Liver (tissue), 3 donors: ENCODE measurements at regions not wholly inside any gene's neighbourhood (a gene's known extent, or its start where the extent isn't known, plus 50 kb on each side); places are given as distances from the start of the nearest gene placed in this dataset.

Experiments
- RAD21 ChIP-seq, 2 donors: IDR thresholded peaks; 2 replicates each; pipeline ENCODE4 v1.6.1; 2016; ENCODE audit warnings: antibody characterized with exemption in 2 of 2, mild to moderate bottlenecking in 2 of 2
- RXRA ChIP-seq, 2 donors: IDR thresholded peaks; 2 replicates each; pipeline ENCODE4 v1.6.1; 2017 to 2018; ENCODE audit warnings: antibody characterized with exemption in 2 of 2, mild to moderate bottlenecking in 1 of 2
- SP1 ChIP-seq: IDR thresholded peaks from 2 replicates; pipeline ENCODE4 v1.6.1; 2018; ENCODE audit warnings: antibody characterized with exemption, mild to moderate bottlenecking
- TF ChIP-seq, protein P1 (sequence below): fragments of 150-350 bp; IDR thresholded peaks from 2 replicates; pipeline ENCODE4 v1.5.1; 2017; ENCODE audit warnings: improper control_type of control experiment, low read depth, low read length; ENCODE audit not compliant: missing input control
- donor health status: healthy.
- donor health status: healthy.

DNA sequence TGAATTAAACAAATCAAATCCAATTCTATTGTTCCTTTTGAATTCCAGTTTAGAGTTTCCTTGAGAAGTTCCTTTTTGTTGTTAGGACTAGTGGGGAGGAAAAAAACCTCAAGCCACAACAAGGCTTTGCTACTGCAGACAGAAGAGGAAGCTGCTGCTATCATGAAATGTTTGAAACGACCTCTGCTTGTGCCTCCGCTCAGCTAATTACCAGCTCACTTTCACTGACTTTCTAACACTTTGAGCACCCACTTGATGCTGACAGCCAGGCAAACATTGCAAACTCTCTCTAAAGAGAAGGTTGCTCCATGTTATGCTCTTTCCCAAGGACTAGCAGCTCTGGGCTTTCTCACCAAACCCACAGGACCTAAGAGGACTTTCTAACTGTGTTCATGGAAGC lies 203.9 kb upstream of the PROX1 start:
- no peak for TF ChIP-seq RAD21 (IDR thresholded peaks at IDR 0.05)
- TF ChIP-seq SP1 = no peak
- no peak for TF ChIP-seq RXRA (IDR thresholded peaks at IDR 0.05)
- TF ChIP-seq, protein P1, sequence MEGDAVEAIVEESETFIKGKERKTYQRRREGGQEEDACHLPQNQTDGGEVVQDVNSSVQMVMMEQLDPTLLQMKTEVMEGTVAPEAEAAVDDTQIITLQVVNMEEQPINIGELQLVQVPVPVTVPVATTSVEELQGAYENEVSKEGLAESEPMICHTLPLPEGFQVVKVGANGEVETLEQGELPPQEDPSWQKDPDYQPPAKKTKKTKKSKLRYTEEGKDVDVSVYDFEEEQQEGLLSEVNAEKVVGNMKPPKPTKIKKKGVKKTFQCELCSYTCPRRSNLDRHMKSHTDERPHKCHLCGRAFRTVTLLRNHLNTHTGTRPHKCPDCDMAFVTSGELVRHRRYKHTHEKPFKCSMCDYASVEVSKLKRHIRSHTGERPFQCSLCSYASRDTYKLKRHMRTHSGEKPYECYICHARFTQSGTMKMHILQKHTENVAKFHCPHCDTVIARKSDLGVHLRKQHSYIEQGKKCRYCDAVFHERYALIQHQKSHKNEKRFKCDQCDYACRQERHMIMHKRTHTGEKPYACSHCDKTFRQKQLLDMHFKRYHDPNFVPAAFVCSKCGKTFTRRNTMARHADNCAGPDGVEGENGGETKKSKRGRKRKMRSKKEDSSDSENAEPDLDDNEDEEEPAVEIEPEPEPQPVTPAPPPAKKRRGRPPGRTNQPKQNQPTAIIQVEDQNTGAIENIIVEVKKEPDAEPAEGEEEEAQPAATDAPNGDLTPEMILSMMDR = no peak
